T-helper 2 cell (primary cell): ENCODE measurements at regions not wholly inside any gene's neighbourhood (a gene's known extent, or its start where the extent isn't known, plus 50 kb on each side); places are given as distances from the start of the nearest gene placed in this dataset.

Experiments
- DNase-seq, 5 experiments: peaks; one replicate each; pipeline versions ENCODE4 v3.0.0 to v3.0.0-alpha.2; 2012 to 2022

DNA sequence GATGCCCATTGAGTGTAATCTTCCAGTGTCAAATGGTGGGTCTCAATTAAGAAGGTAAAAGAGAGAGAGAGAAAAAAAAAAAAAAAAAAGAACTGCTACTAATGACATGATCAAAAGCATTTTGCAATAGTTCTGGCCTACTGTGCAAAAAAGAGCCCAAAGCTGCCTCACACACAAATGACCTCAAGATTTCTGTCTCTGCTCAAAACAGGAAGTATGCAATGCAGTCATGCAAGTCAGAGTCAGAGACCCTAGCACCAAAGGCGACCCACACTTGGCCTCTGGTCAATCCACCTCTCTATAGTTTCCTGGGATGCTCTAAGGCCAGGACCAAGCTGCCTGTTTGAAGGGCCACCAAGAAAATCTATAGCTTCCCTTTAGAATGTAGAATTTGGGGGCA lies 323.5 kb downstream of the VPS13C start:
- no peak for DNase-seq

DNA sequence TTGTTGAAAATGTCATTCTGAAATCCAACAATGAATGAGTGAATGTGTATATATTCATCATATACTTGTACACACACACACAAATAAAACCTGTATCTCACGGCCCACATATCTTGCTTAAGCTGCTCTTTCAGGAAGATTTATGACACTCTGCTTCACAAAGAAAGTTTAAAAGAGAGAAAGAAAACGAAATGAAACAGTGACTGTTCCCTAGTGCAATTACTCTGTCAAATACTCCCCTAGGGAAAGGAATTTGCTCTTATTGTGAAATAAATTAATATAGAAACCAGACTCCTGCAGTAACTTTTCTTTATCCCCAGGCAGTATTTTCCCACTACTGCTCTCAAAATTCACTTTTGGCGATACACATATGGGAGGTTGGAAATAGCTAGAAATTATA lies 329.1 kb downstream of the VPS13C start:
- DNase-seq, result no peak

DNA sequence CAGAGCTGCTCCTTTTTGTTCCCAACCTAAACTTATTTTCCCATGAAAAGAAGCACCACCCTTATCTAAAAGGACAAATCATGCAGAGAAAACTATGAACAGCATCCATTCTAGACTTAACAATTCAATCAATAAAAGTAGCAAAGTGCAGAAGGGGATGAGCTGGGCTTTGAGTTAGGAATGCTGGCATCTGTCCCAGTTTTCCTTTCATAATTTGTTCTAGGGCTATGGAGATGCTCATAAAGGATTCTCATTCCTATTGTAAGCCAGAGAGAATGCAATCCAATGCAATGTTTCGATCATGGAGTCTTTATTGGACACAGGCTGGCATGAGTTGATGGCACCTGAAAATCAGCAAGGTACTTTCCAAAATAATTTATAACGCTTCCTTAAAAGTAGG lies 330.6 kb downstream of the VPS13C start:
- no peak for DNase-seq

DNA sequence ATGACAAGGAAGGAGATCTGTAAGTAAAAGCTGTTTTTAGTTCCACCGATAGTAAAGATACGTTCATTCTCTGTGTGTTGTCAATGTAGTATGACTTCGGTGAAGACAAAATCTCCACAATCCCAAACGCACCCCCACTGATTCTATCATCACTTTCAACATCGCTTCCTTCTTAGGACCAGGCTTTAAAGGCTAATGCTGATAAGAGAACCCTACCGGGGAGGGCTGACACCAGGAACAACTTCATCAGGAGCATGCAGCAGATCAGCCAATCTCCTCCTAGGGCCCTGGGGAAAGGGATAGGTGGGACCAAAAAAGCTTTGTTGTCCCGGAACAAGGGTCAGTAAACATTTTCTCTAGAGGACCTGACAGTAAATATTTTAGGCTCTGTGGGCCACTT lies 334.1 kb downstream of the VPS13C start:
- no peak for DNase-seq

DNA sequence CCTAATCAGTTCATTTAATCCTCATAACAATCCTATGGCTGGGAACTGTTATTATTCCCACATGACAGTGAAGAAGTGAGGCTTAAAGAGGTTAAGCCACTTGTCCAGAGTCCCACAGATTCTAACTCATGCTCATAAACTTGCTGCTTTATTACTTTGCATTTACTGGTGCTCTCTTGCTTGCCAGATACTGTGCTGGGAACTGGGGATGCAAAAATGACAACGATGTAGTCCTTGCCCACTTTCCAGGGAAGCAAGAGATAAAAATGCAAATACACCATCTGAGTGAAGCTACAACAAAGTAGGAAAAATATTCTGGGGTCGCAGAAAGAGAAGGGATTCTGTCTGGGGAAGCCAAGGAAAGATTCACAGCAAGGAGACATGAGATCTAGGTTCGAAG lies 335.0 kb downstream of the VPS13C start:
- no peak for DNase-seq

DNA sequence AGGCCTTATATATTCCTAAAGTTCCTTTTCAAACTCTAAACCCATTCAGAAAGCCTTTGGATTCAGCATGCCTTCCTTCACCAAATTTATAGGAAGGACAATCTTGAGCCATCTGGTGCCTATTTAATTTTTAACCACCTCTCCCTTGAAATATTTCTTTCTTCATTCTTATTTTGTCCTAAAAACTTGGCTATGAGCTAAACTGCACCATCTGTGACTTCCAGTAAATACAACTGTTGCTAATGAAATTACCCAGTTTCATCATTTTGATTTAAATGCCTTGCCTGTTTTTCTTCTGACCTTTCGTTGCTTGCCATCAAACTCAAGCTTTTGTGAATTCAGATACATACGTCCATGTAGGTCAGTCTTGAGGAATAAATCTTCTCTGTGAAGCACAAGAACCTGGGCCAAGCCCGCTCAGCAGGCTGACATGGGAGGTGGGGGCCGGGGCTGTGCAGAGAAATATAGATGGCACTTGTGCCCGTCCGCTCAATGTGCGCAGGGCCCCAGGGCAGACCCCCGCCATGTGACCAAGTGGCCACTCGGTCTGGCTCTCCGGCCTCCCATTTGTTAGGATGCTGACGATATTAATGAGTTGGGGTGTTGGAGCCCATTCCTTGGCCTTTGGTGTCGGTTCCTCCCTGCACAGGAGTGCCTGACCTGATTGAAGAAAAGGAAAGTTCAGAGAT lies 335.9 kb downstream of the VPS13C start:
- DNase-seq, result no peak

DNA sequence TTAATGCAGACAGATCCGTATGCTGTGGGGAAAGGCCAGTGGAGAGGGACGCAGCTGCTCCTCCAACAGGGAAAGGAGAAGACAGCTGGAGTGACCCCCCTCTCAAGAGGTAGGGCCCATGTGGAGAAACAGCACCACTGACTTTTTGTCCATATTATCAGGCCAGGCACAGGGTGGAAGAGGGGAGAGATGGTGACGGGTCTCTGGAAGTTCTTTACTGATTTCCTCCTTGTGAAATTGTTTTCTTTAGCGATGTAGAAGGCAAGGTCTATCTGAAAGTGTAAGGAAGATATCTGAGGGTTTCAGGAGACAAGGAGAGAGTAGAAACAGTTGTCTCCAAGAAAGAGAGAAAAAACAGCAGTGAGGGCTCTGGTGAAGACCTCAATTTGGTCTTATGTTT lies 338.8 kb downstream of the VPS13C start:
- DNase-seq, result no peak

DNA sequence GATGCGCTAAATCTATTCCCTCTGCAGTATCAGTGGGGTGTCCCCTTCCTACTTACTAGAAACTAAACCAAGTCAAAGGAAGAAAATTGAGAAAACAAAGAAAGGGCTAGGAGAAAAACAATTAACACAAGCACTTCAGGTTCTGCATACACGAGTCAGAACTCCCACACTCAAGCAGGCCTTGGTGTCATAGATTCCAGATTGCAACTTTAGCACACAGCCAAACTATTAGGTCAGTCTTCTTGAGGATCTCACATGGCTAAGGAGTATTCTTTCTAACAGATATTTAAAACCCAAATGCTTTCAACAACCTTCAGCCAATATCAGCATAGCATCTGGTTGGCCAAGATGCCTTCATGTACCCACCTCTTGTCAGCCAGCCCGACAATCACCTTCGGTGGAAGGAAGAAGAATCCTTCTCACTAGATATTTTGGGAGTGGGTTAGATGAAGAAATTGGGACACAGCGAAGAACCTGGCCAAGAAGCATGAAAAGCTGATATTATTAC lies 340.0 kb downstream of the VPS13C start:
- DNase-seq, result no peak

DNA sequence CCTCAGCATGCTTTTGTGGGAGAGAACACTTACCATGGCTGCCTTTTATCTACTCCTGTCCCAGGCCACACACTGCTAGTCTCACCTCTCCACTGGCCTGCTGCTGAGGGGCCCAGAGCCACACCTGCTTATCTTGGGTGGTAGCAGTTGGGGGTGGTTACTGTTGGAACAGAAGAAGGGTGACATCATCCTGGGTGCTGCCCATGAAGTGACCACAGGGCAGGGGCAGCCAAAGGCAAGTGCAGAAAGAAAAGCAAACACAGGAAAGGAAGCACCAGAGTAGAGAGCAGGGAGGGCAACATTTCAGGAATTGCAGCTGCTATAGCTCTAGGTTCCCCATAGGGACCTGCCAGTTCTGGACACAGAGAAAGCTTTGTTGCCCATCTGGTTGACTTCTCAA lies 345.2 kb downstream of the VPS13C start:
- no peak for DNase-seq

DNA sequence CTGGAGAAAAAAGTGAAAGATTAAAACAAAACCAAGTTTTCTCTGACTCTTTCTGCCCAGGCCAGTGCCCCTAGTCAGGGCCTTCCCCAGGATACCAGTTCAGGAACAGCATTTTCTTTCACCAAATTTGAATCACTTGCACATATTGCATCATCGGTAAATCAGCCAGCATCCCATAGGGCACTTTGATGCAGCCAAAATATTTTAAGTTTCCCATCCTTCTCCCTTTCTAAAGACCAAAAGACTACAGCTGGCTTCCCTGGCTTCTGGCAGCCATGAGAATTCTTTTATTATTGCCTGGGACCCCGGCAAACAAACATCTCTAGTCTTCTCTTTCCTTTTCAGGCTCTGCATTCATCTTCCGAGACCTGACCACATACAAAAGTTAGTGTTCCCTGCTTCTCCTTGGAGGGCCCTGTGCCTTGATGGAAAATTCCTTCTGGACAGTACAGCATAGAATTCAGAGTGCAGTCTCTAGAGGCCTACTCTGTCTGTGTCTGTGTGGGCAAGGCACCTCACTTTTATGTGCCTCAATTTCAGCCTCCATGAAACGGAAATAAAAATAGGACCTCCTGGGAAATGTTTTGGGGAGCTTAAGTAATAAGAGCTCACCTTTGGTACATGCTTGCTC lies 348.0 kb downstream of the VPS13C start:
- DNase-seq, result no peak

DNA sequence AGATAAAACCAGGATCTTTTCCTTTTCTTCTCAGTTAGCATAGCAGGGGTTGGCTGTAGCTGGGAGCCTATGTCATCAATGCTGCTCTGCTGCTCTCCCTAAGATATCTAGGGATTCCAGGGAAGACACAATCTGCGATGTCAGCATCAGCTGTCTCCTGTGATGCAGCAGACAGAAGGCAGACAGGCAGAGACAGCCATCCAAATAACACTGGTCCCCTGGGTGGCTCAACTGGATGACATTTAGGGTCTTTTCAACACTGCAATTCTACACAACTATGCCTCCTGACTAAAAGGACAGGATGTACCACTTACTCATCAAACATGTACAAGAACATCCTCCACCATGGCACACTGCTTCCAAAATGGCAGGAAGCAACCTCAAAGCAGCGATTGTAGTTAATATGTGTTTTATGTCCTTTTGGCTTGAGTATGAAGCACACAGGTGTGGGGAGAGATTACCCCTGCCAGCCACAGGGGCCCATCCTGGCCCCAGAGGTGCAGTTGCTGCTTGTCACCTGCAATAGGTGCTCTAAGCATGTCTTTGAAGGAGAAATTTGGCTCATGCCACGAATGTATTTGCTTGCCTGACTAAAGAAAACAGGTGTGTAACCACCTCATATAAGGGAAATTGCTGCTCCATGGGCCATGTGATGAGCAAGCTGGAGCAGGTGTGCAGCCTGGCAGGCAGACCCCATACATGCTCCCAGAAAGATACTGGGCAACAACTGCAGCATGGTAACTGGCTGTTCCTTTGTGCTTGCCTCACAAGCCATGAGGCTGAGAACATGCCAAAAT lies 357.8 kb downstream of the VPS13C start:
- no peak for DNase-seq

DNA sequence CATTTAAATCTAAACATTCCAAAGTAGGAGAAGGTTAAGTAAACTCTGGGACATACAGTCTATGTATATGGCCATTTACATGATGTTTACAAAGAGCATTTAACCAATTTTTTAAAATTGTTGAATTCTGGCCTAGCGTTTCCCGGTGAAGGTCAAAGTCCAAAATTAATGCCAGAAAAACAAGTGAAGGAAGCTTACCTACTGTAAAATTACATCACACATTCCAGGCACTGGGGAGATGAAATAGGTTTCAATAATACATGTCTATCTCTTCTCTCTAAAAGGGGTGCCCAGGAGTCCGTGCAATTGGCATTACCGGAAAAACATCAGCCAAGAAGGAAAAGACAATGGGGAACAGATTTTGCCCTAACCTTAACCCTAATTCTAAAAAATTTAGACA lies 358.8 kb downstream of the VPS13C start:
- DNase-seq, result no peak

DNA sequence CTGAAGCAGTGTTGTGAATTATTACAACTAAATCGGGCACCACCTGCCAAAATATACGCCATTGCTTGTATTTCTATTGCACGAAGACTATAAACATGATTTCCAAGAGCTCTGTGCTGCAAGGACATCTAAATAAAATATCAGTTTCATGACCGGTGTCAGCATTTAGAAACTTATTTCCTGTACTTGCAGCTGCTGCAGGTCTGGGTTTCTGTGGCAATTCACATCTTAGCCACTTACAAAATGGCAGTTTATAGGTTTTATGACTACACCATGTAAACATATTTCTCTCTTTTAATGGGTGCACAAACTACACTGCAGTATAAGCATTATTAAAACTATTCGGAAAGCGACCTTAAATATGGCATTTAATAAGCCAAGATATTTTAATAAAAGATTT lies 359.4 kb downstream of the VPS13C start:
- DNase-seq, result no peak

DNA sequence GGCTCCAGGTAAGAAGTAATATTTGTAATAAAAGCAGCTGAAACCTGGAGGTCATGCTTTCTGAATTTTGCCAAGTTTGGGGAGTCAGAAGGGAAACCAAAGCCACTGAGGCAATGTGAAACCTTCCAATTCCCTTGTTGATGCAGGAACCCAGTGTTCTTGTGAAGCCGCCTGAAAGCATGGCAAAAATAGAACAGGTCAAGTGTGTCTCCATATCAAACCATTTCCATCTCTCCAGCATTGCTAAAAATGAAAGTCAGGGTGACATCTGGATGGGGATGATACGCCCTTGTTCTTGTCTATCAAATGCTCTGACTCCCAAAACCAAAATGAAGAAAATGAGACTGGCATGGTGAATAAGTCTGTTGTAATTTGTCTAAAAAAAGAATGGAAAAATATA lies 362.5 kb downstream of the VPS13C start:
- no peak for DNase-seq

DNA sequence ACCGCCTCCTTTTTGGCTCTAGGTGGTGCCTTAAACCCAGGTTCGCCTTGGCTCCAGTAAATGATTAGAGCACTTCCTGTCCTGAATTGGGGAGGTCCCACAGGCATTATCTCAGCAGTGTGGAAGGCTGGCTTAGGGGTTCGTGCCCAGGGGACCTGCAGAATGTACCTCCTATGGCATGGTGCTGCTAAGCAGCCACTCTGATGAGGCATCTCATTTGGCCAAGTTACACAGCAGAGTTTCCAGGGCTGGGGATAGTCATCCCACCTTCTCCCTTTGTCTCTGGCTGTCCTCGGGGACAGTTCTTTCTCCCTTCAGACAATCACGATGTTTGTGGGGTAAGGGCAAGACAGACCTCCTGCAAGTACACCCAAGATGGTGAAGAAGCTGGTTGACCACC lies 371.2 kb downstream of the VPS13C start:
- DNase-seq, result no peak

DNA sequence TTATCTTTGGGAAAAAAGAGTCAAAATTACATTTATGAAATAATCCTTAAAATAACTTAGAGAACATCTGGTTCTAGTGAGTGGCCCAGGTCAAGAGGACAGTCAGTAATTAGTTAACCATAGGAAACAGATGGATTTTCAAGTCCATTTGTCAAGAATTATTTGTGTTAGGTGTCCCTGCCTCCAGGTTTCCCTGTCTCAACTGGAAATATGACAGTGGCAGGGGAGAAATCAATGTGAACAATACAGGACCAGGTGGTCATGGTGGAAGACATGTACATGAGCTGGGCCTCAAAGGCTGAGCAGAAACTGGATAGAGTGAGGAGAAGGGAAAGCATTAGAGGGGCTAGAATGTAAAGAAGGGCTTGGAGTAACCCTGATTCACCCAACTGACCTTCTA lies 372.6 kb downstream of the VPS13C start:
- no peak for DNase-seq

DNA sequence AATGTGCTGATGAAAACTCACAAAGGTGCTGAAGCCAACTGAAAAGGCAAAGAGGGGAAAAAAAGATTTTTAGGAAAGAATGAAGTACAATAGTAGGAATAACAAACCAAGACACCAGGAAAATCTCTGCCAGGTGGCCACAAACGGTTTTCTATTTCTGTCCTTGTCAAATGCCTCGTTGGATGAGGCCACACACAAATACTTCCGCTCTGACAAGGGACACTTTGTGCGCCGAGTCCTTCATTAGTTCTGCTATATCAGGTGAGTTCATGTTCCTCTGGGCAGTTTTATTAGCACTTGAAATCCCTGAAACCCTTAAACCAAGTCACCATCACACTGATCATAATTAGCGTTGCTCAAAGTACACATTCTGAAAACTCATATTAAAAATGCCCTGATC lies 373.1 kb downstream of the VPS13C start:
- no peak for DNase-seq

DNA sequence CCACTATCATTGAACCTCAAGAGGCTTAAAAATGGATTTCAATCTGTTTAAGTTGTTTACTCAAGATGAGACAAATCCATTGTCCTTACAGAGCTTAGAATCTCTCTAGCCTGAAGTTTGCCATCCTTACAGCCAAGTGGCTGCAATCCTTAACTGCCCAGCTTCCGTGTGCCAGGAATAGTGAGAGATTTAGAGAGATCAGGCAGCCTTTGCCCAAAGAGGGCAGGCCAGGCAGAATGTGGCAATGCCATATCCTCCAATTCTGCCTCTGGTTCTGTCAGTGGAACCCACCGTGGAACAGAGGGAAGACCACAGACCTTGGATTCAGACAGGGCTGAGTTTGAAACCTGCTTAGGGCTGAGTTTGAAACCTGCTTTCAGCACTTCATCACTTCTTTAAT lies 374.3 kb downstream of the VPS13C start:
- DNase-seq, result no peak

DNA sequence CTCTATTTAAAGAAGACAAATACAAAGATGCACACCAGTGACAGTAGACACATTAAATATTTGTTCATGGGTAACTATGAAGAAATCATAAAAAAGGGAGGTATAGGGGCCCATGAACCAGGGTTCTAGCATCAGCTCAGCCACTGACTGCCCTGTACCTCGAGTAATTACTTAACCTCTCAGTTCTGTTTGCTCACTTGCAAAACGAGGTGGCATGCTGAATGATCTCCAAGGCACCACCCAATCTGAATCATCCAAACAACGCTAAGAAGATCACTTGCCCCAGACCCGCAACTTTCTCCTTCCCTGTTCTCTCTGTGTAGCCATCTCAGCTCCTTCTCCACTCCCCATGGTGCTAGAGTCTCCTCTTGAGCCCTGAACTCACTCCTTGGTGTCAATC lies 374.7 kb downstream of the VPS13C start:
- DNase-seq, result no peak

DNA sequence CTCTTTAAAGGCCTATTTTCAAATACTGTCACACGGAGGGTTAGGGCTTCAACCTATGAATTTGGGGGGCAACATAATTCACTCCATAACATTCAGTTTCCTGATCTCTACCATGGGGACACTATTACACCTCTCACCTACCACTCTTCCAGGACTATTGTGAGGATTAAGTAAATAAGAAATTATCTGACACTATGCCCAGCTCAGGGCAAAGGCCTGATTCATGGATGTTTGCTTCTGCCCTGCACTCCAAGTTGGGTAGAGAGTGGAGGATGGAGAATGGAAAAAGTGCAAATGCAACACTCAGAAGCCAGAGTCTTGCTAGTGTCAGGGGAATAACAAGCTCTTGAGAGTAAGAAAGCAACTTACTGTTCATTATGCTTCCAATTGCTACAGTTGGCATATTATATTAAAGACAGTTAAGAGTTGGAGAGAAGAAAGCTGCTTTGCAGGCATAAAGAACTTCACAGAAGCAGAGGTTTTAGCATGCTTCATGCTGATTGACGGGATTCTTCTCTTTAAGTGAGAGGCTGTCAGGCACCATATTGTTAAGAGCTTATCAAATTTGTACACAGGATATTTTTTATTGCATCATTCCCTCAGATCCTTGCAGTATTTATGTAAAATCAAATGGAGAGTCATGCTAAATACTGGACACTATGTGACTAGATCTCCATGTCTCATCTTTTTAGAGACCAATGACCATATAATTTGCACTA lies 375.3 kb downstream of the VPS13C start:
- no peak for DNase-seq

DNA sequence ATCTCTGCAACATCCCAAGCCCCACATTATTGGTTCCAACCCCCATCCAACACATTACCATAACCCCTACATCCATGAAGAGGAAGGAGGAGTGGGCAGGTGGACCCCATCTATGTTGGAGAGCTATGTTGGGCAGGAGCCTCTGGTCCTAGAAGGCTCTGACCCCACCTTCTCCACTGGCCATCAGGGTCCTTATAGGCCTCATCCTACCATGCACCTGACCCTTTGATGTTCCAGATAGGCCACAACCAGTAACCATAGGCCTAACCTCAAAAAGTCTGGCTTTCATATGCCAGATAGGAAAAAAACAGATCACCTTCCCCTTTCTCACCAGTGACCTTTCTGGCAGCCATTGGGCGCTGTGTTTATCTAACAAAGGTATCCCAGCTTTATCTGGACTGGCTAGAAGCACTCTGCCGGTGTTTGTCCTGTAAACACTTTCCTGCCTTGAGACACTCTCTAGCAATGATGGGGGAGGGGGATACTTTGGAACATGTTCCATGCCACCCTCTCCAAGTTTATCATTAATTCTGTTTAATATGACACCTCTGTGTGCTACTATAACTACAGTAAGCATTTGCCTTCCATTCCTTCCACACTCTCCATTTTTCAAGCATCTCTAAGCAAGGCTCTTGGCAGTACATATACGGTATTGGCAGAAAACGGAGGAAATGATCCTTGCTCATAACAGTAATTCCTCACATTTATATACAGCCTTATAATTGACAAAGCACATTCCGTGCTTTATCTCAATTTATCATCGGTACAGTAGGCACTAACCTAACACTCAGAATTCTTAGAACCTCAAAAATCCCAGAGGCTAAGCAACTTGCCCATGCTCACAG lies 377.1 kb downstream of the VPS13C start:
- DNase-seq, result no peak

DNA sequence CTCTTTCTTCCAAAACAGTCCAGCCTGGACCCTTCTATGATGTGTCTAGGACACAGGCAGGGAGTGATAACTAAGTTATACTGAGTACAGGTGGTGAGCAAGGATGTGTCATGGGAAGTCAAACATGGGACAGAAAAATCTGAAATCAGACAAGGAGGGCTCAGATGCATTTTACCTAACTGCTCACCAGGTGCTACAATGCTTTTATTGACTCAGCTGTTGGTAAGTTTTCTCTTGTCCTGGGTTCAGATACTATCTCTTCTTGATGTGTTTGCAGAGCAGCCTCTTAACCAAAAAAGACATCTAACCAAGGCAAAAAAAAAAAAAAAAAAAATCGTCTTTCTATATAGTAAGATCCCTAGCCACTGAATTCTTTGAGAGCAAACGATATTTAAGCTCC lies 378.6 kb downstream of the VPS13C start:
- DNase-seq, result no peak
